ENCODE measurements at regions not wholly inside any gene's neighbourhood (a gene's known extent, or its start where the extent isn't known, plus 50 kb on each side); places are given as distances from the start of the nearest gene placed in this dataset.
A peak's percentile ranks its signal among the peaks of the same experiment; 100 is the strongest.
"Not testable (repeated sequence)": the region's sequence is repeated elsewhere in the genome, so short reads cannot be mapped to it uniquely, and the experiment has no call there.

DNA sequence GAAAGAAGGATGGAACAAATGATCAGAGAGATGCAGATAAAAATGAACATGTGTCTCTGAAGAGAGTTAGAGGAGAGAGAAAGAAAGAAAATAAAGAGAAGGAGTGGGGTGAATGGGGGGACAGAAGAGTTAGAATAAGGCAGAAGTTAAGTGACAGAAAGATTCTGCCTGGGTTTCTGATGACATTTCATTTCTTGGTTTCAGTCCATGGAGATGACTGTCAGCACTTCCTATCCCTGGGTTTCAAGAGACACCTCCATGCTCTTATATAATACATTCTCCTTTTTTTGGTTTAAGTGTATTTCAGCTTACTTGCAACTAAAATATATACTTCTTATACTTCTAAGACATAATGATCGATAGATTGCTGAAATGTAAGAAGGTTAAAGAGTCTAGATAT lies 213.0 kb upstream of the IL12B start:
- no peak for FAIRE-seq

DNA sequence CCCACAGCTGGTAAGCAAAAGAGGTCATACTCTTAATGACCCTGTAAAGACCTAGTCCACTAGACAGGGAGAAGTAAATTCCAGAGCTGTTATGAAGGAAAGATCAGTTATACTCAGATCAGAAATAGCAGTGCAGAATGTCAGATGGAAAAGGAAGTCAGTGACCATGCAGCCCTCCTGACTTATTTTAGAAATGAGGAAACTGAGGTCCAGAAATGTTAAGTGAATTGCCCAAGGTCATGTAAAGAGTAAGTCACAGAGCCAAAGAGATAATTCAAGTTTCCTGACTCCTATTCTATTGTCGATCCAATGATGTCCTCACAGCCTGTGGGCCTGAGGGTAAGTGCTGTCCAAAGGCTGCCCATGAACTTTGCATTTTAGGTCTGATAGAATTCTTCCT lies 214.9 kb upstream of the IL12B start:
- no peak for FAIRE-seq

GRCh38 chr5:159547466-159548195 lies 217.3 kb upstream of the IL12B start:
- no peak for FAIRE-seq

GRCh38 chr5:159548517-159548916 lies 218.2 kb upstream of the IL12B start:
- FAIRE-seq, result no peak

GRCh38 chr5:159549046-159549445 lies 218.8 kb upstream of the IL12B start:
- FAIRE-seq, result no peak

DNA sequence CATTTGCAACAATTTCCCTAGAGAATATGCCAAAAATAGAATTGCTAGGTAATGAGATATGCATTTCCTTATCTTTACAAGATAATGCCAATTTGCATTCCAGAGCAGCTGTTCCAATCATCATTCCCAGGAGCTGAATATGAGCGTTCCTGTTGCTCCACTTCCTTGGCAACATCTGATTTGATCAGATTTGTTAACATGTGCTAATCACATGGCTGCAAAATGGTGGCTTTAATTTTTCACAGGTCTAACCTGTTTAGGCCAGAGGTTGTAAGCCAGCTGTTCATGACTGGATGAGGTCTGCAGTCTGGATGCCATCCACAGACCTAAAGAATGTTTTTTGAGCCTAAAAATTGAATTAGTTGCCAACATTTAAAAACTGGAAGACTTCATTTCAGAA lies 220.7 kb upstream of the IL12B start:
- no peak for FAIRE-seq

DNA sequence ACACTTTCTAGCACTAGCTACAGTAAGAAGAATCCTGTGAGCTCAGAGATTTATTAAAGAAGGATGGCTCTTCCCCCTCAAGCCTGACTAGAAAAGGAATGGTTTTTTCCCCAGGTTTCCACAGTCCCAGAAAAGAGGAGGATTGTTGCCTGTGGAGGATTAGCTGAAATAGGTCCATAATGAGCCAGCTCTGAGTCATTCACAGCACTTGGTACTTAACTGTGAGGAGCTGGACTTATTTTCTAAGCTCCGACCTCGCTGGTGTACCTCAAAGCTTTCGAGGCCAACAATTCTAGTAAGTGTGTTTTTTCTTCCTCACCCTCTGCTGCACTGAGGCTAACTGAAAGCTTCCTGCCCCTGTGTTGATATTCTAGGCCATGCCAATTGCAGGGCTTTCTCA lies 222.5 kb upstream of the IL12B start:
- FAIRE-seq, result no peak

- FAIRE-seq, result no peak
Measured at GRCh38 chr5:159553792-159554191, 223.5 kb upstream of the IL12B start.

DNA sequence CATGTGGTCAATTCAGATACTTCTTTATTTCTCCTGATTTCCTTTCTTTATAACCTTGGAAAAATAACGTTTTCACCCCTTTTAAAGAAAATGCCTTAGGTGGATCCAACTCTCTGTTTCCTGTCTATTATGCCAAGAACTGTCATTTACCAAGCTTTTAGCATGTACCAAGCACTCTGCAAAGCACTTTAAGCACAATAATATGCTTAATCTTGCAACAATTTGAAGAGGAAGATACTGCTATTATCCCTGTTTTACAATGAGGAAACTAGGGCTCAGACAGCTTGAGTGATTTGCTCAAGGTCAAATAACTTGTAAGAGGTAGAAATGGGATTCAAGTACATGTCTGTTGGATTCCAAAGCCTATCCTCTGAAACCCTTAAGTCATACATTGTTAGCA lies 224.8 kb upstream of the IL12B start:
- FAIRE-seq, result no peak

DNA sequence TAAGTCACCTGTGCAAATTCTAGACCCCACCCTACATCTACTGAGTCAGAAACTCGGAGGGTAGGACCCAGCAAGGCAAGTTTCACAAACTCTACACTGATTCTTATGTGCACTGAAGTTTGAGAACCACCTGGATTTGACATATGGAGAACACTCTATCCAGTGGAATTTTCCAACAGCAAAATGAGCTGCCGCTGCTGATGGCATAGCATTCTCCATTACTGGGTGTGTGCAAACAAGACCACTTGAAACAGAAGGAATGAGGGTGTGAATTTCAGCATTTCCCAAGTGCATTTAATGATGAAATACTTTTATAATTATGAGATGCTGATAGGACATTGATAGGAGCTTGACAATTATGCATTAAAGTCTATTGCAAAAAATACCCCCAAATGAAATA lies 229.1 kb upstream of the IL12B start:
- no peak for FAIRE-seq

DNA sequence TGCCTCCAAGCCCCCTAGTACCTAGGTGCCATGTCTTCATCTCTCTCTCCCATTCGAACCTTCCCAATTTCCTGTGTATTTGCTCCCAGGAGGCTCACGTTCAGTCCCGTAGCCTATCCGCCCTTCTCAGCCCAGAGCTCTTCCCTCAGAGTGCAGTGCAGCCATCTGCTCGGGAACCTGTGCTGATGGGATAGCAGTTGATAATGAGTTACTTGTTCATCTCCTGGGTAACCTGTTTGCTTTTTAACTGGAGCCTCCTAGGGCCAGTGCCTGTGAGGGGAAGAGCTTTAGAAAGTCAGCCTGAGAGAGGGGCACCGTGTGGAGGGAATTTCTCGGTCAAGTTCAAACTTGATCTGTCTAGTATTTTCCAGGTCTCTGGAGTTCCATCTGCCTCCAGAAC lies 229.8 kb upstream of the IL12B start:
- peak; percentile 13 for FAIRE-seq

GRCh38 chr5:159564031-159564430 lies 233.7 kb upstream of the IL12B start:
- no peak for FAIRE-seq

DNA sequence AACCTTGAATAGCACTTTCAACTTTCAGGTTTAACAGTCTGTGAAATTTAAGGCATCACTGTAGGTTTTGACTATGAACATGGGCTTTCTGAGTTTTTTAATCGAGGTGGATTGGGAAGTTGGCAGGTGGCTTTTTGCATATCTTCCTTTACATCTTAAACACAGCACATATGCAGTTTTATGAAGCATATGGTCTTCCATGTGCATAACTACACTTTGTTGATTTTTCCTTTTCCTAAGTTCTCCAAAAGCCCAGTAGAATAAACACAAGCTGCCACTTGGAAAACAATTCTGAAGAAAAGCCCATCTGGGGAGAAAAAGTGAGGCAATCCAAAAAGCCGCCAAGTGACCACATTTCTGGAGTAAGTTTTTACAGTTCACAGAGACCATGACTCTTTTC lies 236.5 kb upstream of the IL12B start:
- FAIRE-seq, result no peak

DNA sequence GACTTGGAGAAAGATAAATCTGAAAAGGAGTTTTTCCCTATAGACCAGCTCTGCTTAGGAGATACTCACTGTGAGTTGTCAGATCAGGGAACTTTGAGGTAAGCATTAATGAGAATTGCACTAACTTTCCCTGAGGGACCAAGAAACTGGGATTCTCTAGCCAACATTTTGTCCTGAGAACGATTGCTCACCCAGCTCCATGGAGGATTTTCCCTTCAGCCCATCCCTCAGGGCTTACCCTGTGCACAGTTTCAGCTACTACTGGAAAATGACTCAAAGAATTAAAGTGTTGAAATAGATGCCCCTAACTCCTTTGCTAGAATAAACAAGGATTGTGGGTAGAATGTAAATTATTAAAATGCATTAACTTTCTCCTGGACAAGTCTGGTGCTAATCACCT lies 237.2 kb upstream of the IL12B start:
- FAIRE-seq, result no peak

- peak; percentile 98 for FAIRE-seq
Measured at GRCh38 chr5:159571501-159572244, 241.4 kb upstream of the IL12B start.

- no peak for FAIRE-seq
Measured at GRCh38 chr5:159576902-159577301, 246.6 kb upstream of the IL12B start.

DNA sequence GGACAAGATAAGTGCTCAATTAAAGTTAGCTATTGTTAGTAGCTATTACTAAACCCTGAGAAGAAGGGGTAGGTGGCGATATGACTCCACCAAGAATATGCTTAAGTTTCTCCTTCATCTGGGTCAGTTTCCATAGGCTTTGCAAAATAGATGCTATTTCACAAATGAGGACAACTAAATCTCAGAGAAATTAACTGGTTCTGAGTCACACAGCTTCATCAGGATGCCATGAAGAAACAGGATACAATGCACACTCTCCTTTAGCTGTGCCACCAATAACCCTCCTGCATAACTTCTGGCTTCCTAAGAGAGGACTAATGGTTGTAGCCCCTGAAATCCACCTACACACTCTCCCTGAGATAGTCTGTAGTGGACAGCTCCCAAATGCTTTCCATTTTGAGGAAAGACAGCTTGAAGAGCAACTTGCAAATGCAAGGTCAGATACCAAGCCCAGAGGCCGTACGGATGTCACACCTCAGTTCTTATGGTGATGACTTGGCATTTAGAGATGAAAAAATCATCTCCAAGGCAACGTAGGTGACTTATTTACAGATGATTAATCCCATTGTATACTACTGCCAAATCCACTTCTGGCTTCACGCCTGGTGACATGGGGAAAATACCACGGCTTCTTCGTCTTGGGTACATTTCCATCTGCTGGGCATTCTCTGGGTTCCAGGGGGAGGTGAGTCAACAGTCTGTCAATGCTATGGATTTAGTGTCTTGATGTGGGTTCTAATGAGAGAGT lies 251.4 kb upstream of the IL12B start:
- FAIRE-seq, result peak; percentile 98

DNA sequence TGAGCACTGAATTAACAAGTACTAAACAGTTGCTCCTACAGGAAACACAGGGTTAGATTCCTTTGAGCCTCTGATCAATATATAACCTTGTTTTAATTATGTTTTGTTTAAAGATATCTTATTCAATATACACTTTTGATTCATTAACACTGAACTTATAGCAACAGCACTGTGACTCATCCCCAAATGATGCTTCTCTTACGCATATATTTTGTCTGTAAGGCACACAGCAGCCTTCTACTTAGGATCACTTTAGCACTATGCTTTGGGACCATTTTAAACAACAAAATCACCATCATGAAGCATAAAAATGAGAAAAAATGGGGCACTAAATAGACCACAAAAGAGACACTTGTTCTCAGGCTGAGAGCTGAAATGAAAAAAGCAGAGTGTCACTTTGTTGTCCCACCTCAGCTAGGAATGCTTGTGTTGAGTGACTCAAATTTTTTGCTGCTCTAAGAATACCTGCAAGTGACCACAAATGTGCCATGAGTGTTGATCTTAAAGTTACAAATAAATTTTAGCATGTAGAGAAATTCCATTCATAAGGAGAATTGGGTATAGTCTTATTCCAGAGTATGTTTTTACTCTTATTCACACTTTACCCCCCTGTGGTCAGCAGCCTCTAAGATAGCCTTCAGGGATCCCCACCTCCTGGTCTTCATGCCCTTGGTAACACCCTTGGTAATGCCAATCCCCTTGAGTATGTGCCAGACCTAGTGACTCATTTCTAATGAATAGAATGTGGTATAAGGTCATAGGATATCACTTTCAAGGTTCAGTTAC lies 252.7 kb upstream of the IL12B start:
- no peak for FAIRE-seq

GRCh38 chr5:159586921-159587320 lies 256.6 kb upstream of the IL12B start:
- FAIRE-seq, result no peak

- no peak for FAIRE-seq
Measured at GRCh38 chr5:159588941-159589340, 258.7 kb upstream of the IL12B start.

- FAIRE-seq, result no peak
Measured at GRCh38 chr5:159593518-159594073, 263.3 kb upstream of the IL12B start.

- not testable (repeated sequence) for FAIRE-seq
Measured at GRCh38 chr5:159595561-159595960, 265.3 kb upstream of the IL12B start.

DNA sequence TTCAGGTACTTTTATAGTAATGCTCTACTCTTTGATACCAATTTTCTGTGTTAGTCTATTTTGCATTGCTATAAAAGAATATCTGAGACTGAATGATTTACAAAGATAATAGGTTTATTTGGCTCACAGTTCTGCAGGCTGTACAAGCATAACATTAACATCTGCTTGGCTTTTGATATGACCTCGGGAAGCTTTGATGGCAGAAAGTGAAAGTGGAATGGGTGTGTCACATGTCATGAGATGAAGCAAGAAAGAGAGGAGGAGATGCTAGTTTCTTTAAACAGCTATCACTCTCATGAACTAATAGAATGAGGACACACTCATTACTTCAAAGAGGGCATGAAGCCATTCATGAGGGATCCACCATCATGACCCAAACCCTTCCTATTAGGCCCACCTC lies 270.9 kb upstream of the IL12B start:
- FAIRE-seq, result no peak

Data from islet of Langerhans (tissue), 1 donor.